HG03060 (cell line): ENCODE measurements at regions not wholly inside any gene's neighbourhood (a gene's known extent, or its start where the extent isn't known, plus 50 kb on each side); places are given as distances from the start of the nearest gene placed in this dataset.
A peak's percentile ranks its signal among the peaks of the same experiment; 100 is the strongest.
"Not testable (repeated sequence)": the region's sequence is repeated elsewhere in the genome, so short reads cannot be mapped to it uniquely, and the experiment has no call there.

Experiments used
- ATAC-seq: cut with Tn5 transposase; IDR thresholded peaks from one replicate; pipeline ENCODE4 v1.9.1; 2021; ENCODE audit warnings: low read depth, moderate number of reproducible peaks; ENCODE audit not compliant: unreplicated experiment

GRCh38 chr2:80968450-80968849 lies 663.9 kb upstream of the LRRTM1 start:
- ATAC-seq: no peak

- ATAC-seq: no peak
Observed at GRCh38 chr2:80947601-80948130, 643.1 kb upstream of the LRRTM1 start.

GRCh38 chr2:80943487-80943886 lies 638.9 kb upstream of the LRRTM1 start:
- ATAC-seq: no peak

GRCh38 chr2:80942766-80943165 lies 638.2 kb upstream of the LRRTM1 start:
- ATAC-seq: no peak

- ATAC-seq: no peak
Observed at GRCh38 chr2:80938463-80938862, 633.9 kb upstream of the LRRTM1 start.

GRCh38 chr2:80931820-80932219 lies 627.3 kb upstream of the LRRTM1 start:
- ATAC-seq: not testable (repeated sequence)

GRCh38 chr2:80930777-80931176 lies 626.2 kb upstream of the LRRTM1 start:
- no peak for ATAC-seq

- no peak for ATAC-seq
Observed at GRCh38 chr2:80926168-80926567, 621.6 kb upstream of the LRRTM1 start.

GRCh38 chr2:80896576-80896975 lies 592.0 kb upstream of the LRRTM1 start:
- no peak for ATAC-seq

GRCh38 chr2:80894486-80894885 lies 589.9 kb upstream of the LRRTM1 start:
- ATAC-seq: no peak

GRCh38 chr2:80893711-80894110 lies 589.2 kb upstream of the LRRTM1 start:
- ATAC-seq: no peak

- no peak for ATAC-seq
Observed at GRCh38 chr2:80889009-80889408, 584.5 kb upstream of the LRRTM1 start.

- ATAC-seq: no peak
Observed at GRCh38 chr2:80887841-80888378, 583.4 kb upstream of the LRRTM1 start.

GRCh38 chr2:80874374-80874773 lies 569.8 kb upstream of the LRRTM1 start:
- no peak for ATAC-seq

- ATAC-seq: no peak
Observed at GRCh38 chr2:80869858-80870438, 565.4 kb upstream of the LRRTM1 start.

- no peak for ATAC-seq
Observed at GRCh38 chr2:80863147-80863714, 558.7 kb upstream of the LRRTM1 start.

- no peak for ATAC-seq
Observed at GRCh38 chr2:80858965-80859364, 554.4 kb upstream of the LRRTM1 start.

GRCh38 chr2:80856227-80856626 lies 551.7 kb upstream of the LRRTM1 start:
- no peak for ATAC-seq

- ATAC-seq: no peak
Observed at GRCh38 chr2:80854831-80855230, 550.3 kb upstream of the LRRTM1 start.

GRCh38 chr2:80852808-80853139 lies 548.2 kb upstream of the LRRTM1 start:
- no peak for ATAC-seq

- ATAC-seq: no peak
Observed at GRCh38 chr2:80852079-80852807, 547.7 kb upstream of the LRRTM1 start.

- peak; percentile 88 for ATAC-seq
Observed at GRCh38 chr2:80830891-80831290, 526.3 kb upstream of the LRRTM1 start.
